ENCODE measurements at regions not wholly inside any gene's neighbourhood (a gene's known extent, or its start where the extent isn't known, plus 50 kb on each side); places are given as distances from the start of the nearest gene placed in this dataset.
A peak's percentile ranks its signal among the peaks of the same experiment; 100 is the strongest.

DNA sequence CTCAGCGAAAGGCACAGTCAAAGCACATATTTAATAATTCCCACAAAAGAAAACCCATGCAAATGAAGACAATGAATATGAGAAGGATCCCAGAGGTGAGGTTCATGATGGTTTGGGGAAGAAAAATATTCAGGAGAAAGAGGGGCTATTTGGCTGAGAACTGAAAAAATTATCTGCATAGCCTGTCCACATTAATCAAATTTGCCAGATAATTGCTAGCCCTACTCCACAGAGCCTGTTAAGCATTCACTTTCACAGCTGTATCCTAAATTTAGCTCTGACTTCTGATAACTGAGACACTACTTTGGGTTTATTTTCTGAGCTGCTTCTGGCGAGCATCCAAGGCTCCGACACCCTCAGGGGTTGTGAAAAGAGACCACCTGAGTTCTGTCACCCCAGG, 176.2 kb downstream of the HERPUD2 start:
- no peak for TF ChIP-seq ZNF565 (CRISPR knock-in tag; conservative IDR thresholded peaks at IDR 0.05; ENCODE audit: low read depth)
- TF ChIP-seq SNAI2 (CRISPR knock-in tag; IDR thresholded peaks at IDR 0.05): no peak
- TF ChIP-seq ZFP3 (CRISPR knock-in tag; IDR thresholded peaks at IDR 0.05): no peak
- no peak for TF ChIP-seq PPARA (CRISPR knock-in tag; IDR thresholded peaks at IDR 0.05; ENCODE audit: borderline replicate concordance)
- TF ChIP-seq, protein P1, sequence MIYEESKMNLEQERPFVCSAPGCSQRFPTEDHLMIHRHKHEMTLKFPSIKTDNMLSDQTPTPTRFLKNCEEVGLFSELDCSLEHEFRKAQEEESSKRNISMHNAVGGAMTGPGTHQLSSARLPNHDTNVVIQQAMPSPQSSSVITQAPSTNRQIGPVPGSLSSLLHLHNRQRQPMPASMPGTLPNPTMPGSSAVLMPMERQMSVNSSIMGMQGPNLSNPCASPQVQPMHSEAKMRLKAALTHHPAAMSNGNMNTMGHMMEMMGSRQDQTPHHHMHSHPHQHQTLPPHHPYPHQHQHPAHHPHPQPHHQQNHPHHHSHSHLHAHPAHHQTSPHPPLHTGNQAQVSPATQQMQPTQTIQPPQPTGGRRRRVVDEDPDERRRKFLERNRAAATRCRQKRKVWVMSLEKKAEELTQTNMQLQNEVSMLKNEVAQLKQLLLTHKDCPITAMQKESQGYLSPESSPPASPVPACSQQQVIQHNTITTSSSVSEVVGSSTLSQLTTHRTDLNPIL (CRISPR knock-in tag; IDR thresholded peaks at IDR 0.05; ENCODE audit: low read depth): no peak
- no peak for TF ChIP-seq ZNF8 (CRISPR knock-in tag; IDR thresholded peaks at IDR 0.05)
- TF ChIP-seq ZNF70 (CRISPR knock-in tag; IDR thresholded peaks at IDR 0.05): no peak
- TF ChIP-seq TCF4 (CRISPR knock-in tag; IDR thresholded peaks at IDR 0.05; ENCODE audit: borderline replicate concordance): no peak
- no peak for TF ChIP-seq CSDC2 (CRISPR knock-in tag; IDR thresholded peaks at IDR 0.05)
- TF ChIP-seq ZC3H10 (CRISPR knock-in tag; IDR thresholded peaks at IDR 0.05): no peak
- TF ChIP-seq, protein P2, sequence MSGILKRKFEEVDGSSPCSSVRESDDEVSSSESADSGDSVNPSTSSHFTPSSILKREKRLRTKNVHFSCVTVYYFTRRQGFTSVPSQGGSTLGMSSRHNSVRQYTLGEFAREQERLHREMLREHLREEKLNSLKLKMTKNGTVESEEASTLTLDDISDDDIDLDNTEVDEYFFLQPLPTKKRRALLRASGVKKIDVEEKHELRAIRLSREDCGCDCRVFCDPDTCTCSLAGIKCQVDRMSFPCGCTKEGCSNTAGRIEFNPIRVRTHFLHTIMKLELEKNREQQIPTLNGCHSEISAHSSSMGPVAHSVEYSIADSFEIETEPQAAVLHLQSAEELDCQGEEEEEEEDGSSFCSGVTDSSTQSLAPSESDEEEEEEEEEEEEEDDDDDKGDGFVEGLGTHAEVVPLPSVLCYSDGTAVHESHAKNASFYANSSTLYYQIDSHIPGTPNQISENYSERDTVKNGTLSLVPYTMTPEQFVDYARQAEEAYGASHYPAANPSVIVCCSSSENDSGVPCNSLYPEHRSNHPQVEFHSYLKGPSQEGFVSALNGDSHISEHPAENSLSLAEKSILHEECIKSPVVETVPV (CRISPR knock-in tag; IDR thresholded peaks at IDR 0.05): no peak
- TF ChIP-seq BACH2 (CRISPR knock-in tag; IDR thresholded peaks at IDR 0.05; ENCODE audit: borderline replicate concordance): no peak
- TF ChIP-seq TOX (CRISPR knock-in tag; IDR thresholded peaks at IDR 0.05; ENCODE audit: borderline replicate concordance): no peak
- no peak for TF ChIP-seq GLIS3 (CRISPR knock-in tag; IDR thresholded peaks at IDR 0.05)
- TF ChIP-seq ZFP30 (CRISPR knock-in tag; IDR thresholded peaks at IDR 0.05): no peak
- TF ChIP-seq ESRRG (CRISPR knock-in tag; IDR thresholded peaks at IDR 0.05): no peak
- ATAC-seq: no peak

DNA sequence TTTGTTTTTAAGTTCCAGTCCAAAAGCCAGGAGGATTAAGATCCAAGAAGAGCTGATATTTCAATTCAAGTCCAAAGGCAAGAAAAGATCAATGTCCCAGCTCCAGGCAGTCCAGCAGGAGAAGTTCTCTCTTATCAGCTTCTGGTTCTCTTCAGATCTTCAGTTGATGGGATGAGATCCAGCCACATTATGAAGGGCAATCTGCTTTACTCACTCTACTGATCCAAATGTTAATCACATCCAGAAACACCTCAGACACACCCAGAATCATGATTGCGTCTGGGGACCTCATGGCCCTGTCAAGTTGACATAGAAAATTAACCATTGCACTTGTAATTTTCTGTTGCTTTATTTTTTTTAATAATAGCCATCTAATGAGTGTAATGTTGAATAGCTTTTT, 178.4 kb downstream of the HERPUD2 start:
- TF ChIP-seq, protein P1 (CRISPR knock-in tag; IDR thresholded peaks at IDR 0.05; ENCODE audit: low read depth): no peak
- TF ChIP-seq ISL1 (CRISPR knock-in tag; IDR thresholded peaks at IDR 0.05) (no peak), PPARA (CRISPR knock-in tag; IDR thresholded peaks at IDR 0.05; ENCODE audit: borderline replicate concordance) (no peak), ZNF565 (CRISPR knock-in tag; conservative IDR thresholded peaks at IDR 0.05; ENCODE audit: low read depth) (no peak)
- TF ChIP-seq, protein P3, sequence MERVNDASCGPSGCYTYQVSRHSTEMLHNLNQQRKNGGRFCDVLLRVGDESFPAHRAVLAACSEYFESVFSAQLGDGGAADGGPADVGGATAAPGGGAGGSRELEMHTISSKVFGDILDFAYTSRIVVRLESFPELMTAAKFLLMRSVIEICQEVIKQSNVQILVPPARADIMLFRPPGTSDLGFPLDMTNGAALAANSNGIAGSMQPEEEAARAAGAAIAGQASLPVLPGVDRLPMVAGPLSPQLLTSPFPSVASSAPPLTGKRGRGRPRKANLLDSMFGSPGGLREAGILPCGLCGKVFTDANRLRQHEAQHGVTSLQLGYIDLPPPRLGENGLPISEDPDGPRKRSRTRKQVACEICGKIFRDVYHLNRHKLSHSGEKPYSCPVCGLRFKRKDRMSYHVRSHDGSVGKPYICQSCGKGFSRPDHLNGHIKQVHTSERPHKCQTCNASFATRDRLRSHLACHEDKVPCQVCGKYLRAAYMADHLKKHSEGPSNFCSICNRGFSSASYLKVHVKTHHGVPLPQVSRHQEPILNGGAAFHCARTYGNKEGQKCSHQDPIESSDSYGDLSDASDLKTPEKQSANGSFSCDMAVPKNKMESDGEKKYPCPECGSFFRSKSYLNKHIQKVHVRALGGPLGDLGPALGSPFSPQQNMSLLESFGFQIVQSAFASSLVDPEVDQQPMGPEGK (CRISPR knock-in tag; IDR thresholded peaks at IDR 0.05; ENCODE audit: borderline replicate concordance): no peak
- ATAC-seq: no peak

DNA sequence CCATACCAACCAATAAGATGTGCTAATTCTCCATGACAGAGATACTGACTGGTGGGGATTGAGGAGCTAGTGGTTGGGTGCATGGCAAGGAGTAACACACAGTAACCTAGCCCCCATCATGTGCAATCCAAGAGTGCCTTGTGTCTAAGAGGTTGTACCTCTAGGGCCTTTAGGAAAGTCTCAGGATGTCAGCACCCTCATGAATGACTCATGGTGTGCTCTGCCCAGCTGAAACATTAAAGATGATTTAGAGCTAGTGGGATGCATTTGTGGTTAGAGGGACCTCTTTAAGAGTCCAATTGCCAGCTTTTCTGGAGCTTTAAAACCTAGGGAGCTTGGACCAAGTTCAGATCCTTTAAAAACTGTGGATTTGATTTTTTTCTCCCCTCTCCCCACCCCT, 181.1 kb downstream of the HERPUD2 start:
- no peak for ATAC-seq
- TF ChIP-seq, protein P3 (CRISPR knock-in tag; IDR thresholded peaks at IDR 0.05; ENCODE audit: borderline replicate concordance): no peak
- TF ChIP-seq RARB (CRISPR knock-in tag; IDR thresholded peaks at IDR 0.05) (no peak), ISL1 (CRISPR knock-in tag; IDR thresholded peaks at IDR 0.05) (0 out of 2 replicates have a peak, but pooled peaks have one; percentile 13), ZFP30 (CRISPR knock-in tag; IDR thresholded peaks at IDR 0.05) (no peak), TOX (CRISPR knock-in tag; IDR thresholded peaks at IDR 0.05; ENCODE audit: borderline replicate concordance) (no peak), ZNF8 (CRISPR knock-in tag; IDR thresholded peaks at IDR 0.05) (no peak)

DNA sequence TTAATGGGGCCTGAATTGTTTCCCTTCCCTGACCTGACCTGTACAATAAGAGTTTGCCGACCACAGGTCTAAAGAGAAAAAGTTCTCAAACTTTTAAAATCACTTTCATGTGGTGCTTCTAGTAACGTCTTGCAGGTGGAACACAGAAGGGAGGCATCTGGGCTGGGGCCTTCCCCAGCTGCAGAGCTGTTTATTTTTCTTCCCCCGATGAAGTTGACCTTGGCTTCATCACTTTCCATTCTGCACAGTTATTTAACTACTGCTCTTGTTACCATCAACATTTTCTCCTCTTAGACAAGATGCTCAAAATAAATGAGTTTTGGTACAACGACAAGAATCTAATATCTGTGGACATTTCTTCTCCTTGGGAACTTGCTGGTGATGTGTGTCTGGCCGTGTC, 181.7 kb downstream of the HERPUD2 start:
- TF ChIP-seq ARNTL (CRISPR knock-in tag; IDR thresholded peaks at IDR 0.05; ENCODE audit: borderline replicate concordance, low read depth) (no peak), GLIS3 (CRISPR knock-in tag; IDR thresholded peaks at IDR 0.05) (no peak), BACH2 (CRISPR knock-in tag; IDR thresholded peaks at IDR 0.05; ENCODE audit: borderline replicate concordance) (no peak), TOX (CRISPR knock-in tag; IDR thresholded peaks at IDR 0.05; ENCODE audit: borderline replicate concordance) (no peak), SNAI2 (CRISPR knock-in tag; IDR thresholded peaks at IDR 0.05) (no peak)
- no peak for ATAC-seq
